Endothelial cell of umbilical vein (primary cell): ENCODE measurements at regions not wholly inside any gene's neighbourhood (a gene's known extent, or its start where the extent isn't known, plus 50 kb on each side); places are given as distances from the start of the nearest gene placed in this dataset.

Experiments
- BruUV-seq: library from RNA; stranded (reverse); fragments of 400-500 nt; replicated peaks from 2 replicates; lab custom pipeline; 2021; lab: Mats Ljungman, UMichigan
- CTCF ChIA-PET: fragments of 300-600, 350-600 bp; sonication (Branson Sonifier 250); formaldehyde crosslinking; loops from one replicate; lab custom pipeline; 2021; ENCODE audit warnings: antibody characterized with exemption, inconsistent platforms; lab: Charles Lee
- POLR2A ChIA-PET: fragments of 300-600, 350-600 bp; sonication (Branson Sonifier 250); formaldehyde crosslinking; loops from one replicate; lab custom pipeline; 2021; ENCODE audit warnings: antibody characterized with exemption, inconsistent platforms; lab: Charles Lee
- DNase-seq: peaks from one replicate; pipeline ENCODE4 v3.0.0-alpha.2; 2011; ENCODE audit warnings: low read depth, low spot score
- FAIRE-seq: peaks from 2 replicates; lab custom pipeline; 2011; peaks lifted over from hg19 to GRCh38; lab: Jason Lieb, UNC
- H2AFZ ChIP-seq: 2 replicates; pipeline ENCODE4 v1.6.0; 2012; ENCODE audit warnings: low read depth, low read length, control low read depth, inconsistent platforms
- H3K27ac ChIP-seq: 2 replicates; pipeline ENCODE4 v1.5.1; 2011; ENCODE audit warnings: low read depth, mild to moderate bottlenecking, control low read depth, low read length, moderate library complexity; ENCODE audit not compliant: insufficient read depth
- H3K27me3 ChIP-seq, 2 experiments: 2 replicates each; pipeline versions ENCODE4 v1.6.0 to v1.6.1; 2011; ENCODE audit warnings: low read length in 2 of 2, mixed read lengths in 1 of 2; ENCODE audit not compliant: control insufficient read depth in 2 of 2, insufficient read depth in 2 of 2
- H3K36me3 ChIP-seq, 2 experiments: 2 replicates in 1 of 2; 3 replicates in 1 of 2; pipeline ENCODE4 v1.5.1; 2011; ENCODE audit warnings: low read length in 2 of 2, mild to moderate bottlenecking in 1 of 2, moderate library complexity in 1 of 2; ENCODE audit not compliant: control insufficient read depth in 2 of 2, insufficient read depth in 2 of 2; ENCODE audit errors: extremely low read depth in 1 of 2
- H3K4me1 ChIP-seq: 3 replicates; pipeline ENCODE4 v1.5.1; 2011; ENCODE audit warnings: mild to moderate bottlenecking, low read length; ENCODE audit not compliant: control insufficient read depth, insufficient read depth; ENCODE audit errors: extremely low read depth
- H3K4me2 ChIP-seq: 2 replicates; pipeline ENCODE4 v1.6.1; 2011; ENCODE audit warnings: low read length, control low read depth, mixed read lengths; ENCODE audit not compliant: insufficient read depth
- H3K4me3 ChIP-seq, 3 experiments: fragments of 200-600 bp in 1 of 3; sonication (generic), shearing (Covaris generic) in 1 of 3; replicated peaks in 1 of 3; 2 replicates each; pipeline ENCODE4 v1.5.1; 2011 to 2016; ENCODE audit warnings: control low read depth in 3 of 3, low read length in 3 of 3, mild to moderate bottlenecking in 2 of 3, inconsistent platforms in 1 of 3, low read depth in 1 of 3, moderate library complexity in 1 of 3; ENCODE audit not compliant: insufficient read depth in 1 of 3
- H3K79me2 ChIP-seq: 2 replicates; pipeline ENCODE4 v1.6.0; 2012; ENCODE audit warnings: low read length, inconsistent platforms; ENCODE audit not compliant: control insufficient read depth, insufficient read depth
- H3K9ac ChIP-seq: replicated peaks from 2 replicates; pipeline ENCODE3; 2011; ENCODE audit warnings: low read length, control low read depth; ENCODE audit not compliant: insufficient read depth; ENCODE audit errors: extremely low read depth
- H3K9me1 ChIP-seq: replicated peaks from 3 replicates; pipeline ENCODE4 v1.6.0; 2011; ENCODE audit warnings: mild to moderate bottlenecking, low read length; ENCODE audit not compliant: control insufficient read depth, insufficient read depth; ENCODE audit errors: extremely low read depth
- H3K9me3 ChIP-seq: replicated peaks from 2 replicates; pipeline ENCODE4 v1.5.1; 2012; ENCODE audit warnings: low read length, inconsistent platforms; ENCODE audit not compliant: control insufficient read depth, insufficient read depth
- H4K20me1 ChIP-seq: replicated peaks from 2 replicates; pipeline ENCODE3; 2011; ENCODE audit warnings: mild to moderate bottlenecking, low read length; ENCODE audit not compliant: control insufficient read depth, insufficient read depth; ENCODE audit errors: extremely low read depth
- EZH2 ChIP-seq: IDR thresholded peaks from 2 replicates; pipeline ENCODE4 v1.6.1; 2012; ENCODE audit warnings: borderline replicate concordance, low read depth, mild to moderate bottlenecking, moderate library complexity, low read length, inconsistent platforms; ENCODE audit not compliant: severe bottlenecking
- FOS ChIP-seq: IDR thresholded peaks from 2 replicates; pipeline ENCODE4 v1.6.1; 2011; ENCODE audit warnings: mild to moderate bottlenecking, low read length, moderate library complexity, borderline replicate concordance; ENCODE audit not compliant: insufficient read depth
- GATA2 ChIP-seq: IDR thresholded peaks from 2 replicates; pipeline ENCODE4 v1.7.0; 2011; ENCODE audit warnings: low read depth, mild to moderate bottlenecking, moderate library complexity, mixed read lengths, low read length; ENCODE audit not compliant: insufficient read length, insufficient read depth
- JUN ChIP-seq: IDR thresholded peaks from 2 replicates; pipeline ENCODE4 v1.6.1; 2011; ENCODE audit warnings: borderline replicate concordance, low read depth; ENCODE audit not compliant: insufficient read length, insufficient read depth
- MYC ChIP-seq: IDR thresholded peaks from one replicate; pipeline ENCODE4 v1.6.1; 2011; ENCODE audit warnings: mild to moderate bottlenecking, low read depth, low read length
- POLR2A ChIP-seq: IDR thresholded peaks from 2 replicates; pipeline ENCODE4 v1.6.1; 2012; ENCODE audit warnings: low read depth, mild to moderate bottlenecking, control low read depth, low read length
- POLR2AphosphoS5 ChIP-seq: IDR thresholded peaks from 2 replicates; pipeline ENCODE4 v1.6.1; 2012; ENCODE audit warnings: low read depth, mild to moderate bottlenecking, control low read depth, low read length, moderate library complexity; ENCODE audit not compliant: insufficient read depth
- dilution Hi-C: fragments of 300-500 bp; cut with MboI; formaldehyde crosslinking; loops from one replicate; pipeline ENCODE4 v1.15.0; 2019; ENCODE audit warnings: low sequenced_read_pairs; ENCODE audit not compliant: extremely low pct_ligation_motif_present
- intact Hi-C: fragments of 100-400 bp; cut with micrococcal nuclease; formaldehyde crosslinking; loops from one replicate; pipeline ENCODE4 v1.10.0; 2022
- TF ChIP-seq, protein P1 (sequence below): IDR thresholded peaks from 2 replicates; pipeline ENCODE4 v1.6.1; 2011; ENCODE audit not compliant: insufficient read depth, insufficient read length
- TF ChIP-seq, protein P2 (sequence below), 2 donors: IDR thresholded peaks; 1 replicate in 1 of 2; 2 replicates in 1 of 2; pipeline ENCODE4 v1.5.1; 2011; ENCODE audit warnings: low read length in 2 of 2, mild to moderate bottlenecking in 2 of 2, moderate library complexity in 2 of 2, control low read depth in 1 of 2, inconsistent platforms in 1 of 2, low read depth in 1 of 2; ENCODE audit not compliant: insufficient read depth in 1 of 2; ENCODE audit errors: extremely low read depth in 1 of 2

DNA sequence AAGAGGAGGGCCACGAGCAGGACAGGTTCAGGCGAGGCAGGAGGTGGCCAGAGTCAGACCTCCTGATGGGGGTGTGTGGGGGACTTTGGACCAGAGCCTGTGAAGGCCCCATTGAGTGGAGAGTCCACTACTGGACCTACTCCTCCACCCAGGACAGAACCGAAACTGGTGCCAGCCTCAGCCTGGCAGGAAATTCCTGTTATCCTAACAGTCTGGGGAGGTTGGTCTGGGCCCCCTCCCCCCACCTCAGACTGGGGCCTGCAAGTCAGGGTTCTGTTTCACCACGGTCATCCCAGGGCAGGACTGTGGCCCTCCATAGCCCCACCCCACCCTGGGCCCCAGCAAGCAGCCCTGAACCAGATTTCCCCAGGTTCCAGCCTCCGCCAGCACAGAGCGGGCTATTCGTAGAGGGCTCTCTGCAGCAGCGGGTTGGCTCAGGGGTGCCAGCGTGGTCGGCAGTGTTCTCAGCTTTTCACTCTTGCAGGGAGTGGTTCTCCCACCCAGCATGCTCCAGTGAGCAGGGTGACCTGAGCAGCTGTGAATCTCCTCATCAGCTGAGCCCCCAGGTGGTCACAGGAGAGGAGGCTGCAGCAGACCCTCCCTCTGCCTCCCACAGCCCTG is 217.3 kb downstream of the TBC1D2B start:
- ChIA-PET POLR2A (no interaction called here), CTCF (no interaction called here)
- Histone ChIP-seq H3K27me3 (no peaks in the 10 kb centered on the region), H3K79me2 (no peaks in the 10 kb centered on the region), H3K9me3 (no peaks in the 10 kb centered on the region), H3K9ac (no peak overlapping the region), H3K4me1 (no peaks in the 10 kb centered on the region), H3K4me3 (no peak overlapping the region), H3K27ac (no peak overlapping the region), H3K36me3 (no peaks in the 10 kb centered on the region), H3K9me1 (no peaks in the 10 kb centered on the region), H2AFZ (no peak overlapping the region), H4K20me1 (no peaks in the 10 kb centered on the region), H3K4me2 (no peak overlapping the region)
- TF ChIP-seq POLR2AphosphoS5 (no peak), POLR2A (no peak), EZH2 (no peak), MYC (no peak), JUN (no peak), FOS (no peak), GATA2 (no peak)
- TF ChIP-seq, protein P1, sequence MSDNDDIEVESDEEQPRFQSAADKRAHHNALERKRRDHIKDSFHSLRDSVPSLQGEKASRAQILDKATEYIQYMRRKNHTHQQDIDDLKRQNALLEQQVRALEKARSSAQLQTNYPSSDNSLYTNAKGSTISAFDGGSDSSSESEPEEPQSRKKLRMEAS: no peak
- TF ChIP-seq, protein P2, sequence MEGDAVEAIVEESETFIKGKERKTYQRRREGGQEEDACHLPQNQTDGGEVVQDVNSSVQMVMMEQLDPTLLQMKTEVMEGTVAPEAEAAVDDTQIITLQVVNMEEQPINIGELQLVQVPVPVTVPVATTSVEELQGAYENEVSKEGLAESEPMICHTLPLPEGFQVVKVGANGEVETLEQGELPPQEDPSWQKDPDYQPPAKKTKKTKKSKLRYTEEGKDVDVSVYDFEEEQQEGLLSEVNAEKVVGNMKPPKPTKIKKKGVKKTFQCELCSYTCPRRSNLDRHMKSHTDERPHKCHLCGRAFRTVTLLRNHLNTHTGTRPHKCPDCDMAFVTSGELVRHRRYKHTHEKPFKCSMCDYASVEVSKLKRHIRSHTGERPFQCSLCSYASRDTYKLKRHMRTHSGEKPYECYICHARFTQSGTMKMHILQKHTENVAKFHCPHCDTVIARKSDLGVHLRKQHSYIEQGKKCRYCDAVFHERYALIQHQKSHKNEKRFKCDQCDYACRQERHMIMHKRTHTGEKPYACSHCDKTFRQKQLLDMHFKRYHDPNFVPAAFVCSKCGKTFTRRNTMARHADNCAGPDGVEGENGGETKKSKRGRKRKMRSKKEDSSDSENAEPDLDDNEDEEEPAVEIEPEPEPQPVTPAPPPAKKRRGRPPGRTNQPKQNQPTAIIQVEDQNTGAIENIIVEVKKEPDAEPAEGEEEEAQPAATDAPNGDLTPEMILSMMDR (IDR thresholded peaks at IDR 0.05; ENCODE audit: extremely low read depth in 1 of 2, insufficient read depth in 1 of 2, low read depth in 1 of 2, low read length in 2 of 2): no peak
- dilution Hi-C loops: no loop called here
- no TSS peak for BruUV-seq
- intact Hi-C loops: no loop called here
- FAIRE-seq: no peak
- DNase-seq: no peak
